Stimulated activated CD8-positive, alpha-beta memory T cell treated with anti-CD3 and anti-CD28 coated beads, Interleukin-4, amount 100 ng/mL, for 24 hours (primary cell): ENCODE measurements at regions not wholly inside any gene's neighbourhood (a gene's known extent, or its start where the extent isn't known, plus 50 kb on each side); places are given as distances from the start of the nearest gene placed in this dataset.
"Not testable (repeated sequence)": the region's sequence is repeated elsewhere in the genome, so short reads cannot be mapped to it uniquely, and the experiment has no call there.

Experiments
- DNase-seq: peaks from one replicate; pipeline ENCODE4 v3.0.0-alpha.2; 2020; ENCODE audit warnings: low read depth

DNA sequence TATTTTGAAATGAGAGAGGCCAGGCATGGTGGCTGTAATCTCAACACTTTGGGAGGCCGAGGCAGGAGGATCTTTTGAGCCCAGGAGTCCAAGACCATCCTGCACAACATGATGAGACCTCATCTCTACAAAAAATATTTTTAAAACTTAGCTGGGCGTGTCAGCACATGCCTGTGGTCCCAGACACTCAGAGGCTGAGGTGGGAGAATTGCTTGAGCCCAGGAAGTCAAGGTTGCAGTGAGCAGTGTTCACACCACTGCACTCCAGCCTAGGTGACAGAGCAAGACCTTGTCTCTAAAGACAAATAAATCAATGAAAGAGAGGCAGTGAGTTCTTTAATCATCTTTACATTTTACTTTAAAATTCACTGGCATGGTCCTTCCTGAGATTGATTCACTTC lies 124.5 kb downstream of the DUSP6 start:
- DNase-seq, result no peak

DNA sequence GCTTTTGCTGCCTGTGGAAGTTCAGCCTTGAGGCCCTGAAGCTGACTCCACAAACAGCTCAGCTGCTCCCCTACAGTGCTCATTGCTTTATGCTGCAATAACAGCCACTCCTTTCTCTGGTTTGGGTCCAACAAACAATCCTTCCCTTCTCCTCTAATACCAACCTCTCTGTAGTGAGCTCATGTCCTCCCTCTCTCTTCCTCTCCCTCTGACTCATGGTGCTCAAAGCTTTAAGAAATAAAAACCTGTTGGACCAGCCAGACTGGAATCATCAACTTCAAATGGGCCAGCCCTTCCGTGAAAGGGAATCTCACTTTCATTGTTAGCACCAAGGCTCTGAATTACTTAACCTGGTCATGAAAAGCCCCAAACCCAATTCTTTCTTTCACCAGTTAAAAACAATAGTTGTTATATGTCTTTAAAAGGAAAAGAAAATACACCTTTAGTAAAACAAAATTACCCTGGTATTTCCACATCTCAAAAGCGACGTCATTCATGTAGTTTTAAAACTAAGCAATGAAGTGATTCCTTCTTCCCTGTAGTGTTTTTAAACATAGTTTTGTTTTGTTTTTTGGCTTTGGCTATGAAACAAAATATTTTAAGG lies 126.4 kb downstream of the DUSP6 start:
- DNase-seq, result no peak

GRCh38 chr12:89225401-89225800 lies 126.9 kb downstream of the DUSP6 start:
- DNase-seq, result peak; percentile 56

GRCh38 chr12:89222580-89222979 lies 129.7 kb downstream of the DUSP6 start:
- DNase-seq, result not testable (repeated sequence)

DNA sequence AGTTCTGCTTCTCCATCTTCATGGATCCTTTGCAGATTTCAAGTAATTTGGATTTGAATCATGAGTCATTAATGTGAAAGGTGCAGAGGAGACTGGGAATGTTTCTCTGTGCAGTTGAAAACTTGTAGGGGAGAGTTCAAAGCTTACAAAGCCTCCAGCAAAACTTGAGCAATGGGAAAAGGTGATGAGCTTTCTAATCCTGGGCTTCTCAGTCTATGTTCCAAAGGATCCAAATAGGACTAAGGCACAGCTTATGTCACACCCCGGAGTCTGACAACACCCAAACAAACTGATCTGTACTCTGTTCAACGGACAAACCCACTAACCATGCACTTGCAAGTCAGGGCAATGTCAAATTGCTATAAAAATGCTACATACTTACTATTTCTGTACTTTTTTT lies 134.8 kb downstream of the DUSP6 start:
- no peak for DNase-seq

DNA sequence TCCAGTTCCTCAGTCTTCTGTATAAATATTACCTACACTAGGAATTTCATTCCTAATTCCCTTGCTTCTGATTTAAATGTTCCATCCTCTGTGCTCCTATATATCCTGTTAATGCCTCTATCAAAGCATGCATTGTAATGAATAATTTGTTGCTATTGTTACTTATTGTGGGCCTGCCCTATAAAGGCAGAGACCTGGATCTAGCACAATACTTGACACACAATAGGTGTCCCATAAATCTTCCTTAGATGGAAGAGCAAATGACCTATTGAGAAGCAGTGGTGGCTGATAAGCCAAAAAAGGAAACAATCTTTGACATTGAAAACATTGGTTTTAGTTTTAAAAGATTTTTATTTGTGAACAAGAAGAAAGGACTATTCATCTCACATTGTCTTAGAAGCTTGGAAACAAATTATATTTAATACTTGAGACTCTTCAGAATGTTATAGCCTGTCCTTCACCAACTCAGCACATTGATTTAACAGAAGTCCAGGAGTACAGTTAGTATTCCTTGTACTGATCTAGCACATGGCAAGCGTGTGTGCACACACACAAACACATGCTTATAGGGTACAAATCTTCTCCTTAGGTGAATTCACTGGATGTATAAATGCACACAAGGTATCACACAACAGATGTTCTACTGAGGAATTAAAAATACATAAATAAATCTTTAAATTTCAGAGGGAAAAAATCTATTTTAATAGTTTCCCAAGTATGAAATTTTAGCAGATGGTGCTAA lies 135.9 kb downstream of the DUSP6 start:
- DNase-seq, result no peak

DNA sequence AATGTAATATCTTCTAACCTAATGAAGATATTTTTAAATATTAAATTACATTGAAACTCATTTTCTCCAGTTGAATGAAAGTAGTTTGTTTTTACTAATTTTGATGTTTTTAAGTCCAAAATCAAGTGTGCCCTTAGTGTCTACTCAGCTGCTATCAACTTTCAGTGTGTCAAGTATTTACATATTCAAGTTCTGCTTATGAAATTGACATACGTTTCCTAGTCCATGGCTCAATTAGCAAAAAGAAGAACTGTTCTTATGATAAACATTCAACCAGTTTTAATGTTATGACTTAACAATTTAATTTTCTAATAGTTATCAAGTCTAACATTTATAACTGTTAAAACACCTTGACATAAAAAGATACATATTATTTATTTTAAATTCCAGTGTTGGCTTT lies 137.1 kb downstream of the DUSP6 start:
- no peak for DNase-seq

GRCh38 chr12:89213747-89214146 lies 138.6 kb downstream of the DUSP6 start:
- no peak for DNase-seq

DNA sequence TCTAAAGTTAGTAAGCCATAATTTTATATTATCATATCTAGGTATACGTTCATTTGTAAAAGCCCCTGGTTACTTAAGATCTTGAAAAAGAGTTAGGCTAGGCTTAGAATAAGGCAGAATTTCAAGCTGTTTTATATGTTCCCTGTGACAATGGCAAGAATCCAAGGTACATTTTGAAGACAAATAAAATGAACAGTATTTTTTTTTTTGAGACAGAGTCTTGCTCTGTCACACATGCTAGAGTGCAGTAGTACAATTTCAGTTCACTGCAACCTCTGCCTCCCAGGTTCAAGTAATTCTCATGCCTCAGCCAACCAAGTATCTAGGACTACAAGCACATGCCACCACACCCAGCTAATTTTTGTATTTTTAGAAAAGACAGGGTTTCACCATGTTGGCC lies 139.2 kb downstream of the DUSP6 start:
- no peak for DNase-seq

DNA sequence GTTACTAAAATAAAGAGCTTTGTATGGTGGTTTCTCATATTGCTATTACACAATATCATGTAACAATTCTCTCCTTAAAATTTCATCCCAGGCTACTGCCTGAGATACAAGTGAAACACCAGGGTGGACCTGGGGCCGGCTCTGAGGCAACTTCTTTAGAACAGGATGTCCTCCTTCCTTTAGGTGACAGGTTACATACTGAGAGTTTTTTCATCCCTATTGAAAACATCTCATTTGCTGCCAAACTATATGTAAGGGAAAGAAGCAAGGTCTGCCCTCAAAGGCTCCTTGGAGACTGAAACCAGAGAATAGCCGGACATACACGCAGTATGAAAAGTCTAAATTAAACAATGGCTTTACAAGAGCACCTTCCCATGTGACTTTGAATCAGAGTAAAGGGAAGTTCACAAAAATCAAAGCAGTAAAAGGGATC lies 139.9 kb downstream of the DUSP6 start:
- no peak for DNase-seq

DNA sequence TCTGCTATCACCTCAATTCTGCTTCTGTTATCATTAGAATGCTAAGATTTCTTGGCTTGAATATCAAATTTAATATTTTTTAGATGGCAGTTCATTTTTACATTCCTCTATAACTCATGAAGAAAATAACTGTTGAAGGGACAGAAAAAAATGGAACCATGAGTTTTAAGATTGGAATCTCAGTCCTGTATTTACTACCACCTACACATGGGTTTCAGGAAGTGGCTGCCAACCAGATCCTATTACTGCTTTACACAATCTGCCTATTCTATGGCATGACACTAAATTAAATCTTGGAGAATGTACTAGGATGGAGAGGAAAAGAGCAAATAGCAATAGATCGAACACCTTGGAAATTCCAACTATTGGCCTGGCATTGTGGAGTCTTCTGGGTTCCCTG lies 140.8 kb downstream of the DUSP6 start:
- no peak for DNase-seq

GRCh38 chr12:89210277-89210676 lies 142.0 kb downstream of the DUSP6 start:
- no peak for DNase-seq

- DNase-seq, result no peak
Observed at GRCh38 chr12:89208661-89209096, 143.6 kb downstream of the DUSP6 start.

DNA sequence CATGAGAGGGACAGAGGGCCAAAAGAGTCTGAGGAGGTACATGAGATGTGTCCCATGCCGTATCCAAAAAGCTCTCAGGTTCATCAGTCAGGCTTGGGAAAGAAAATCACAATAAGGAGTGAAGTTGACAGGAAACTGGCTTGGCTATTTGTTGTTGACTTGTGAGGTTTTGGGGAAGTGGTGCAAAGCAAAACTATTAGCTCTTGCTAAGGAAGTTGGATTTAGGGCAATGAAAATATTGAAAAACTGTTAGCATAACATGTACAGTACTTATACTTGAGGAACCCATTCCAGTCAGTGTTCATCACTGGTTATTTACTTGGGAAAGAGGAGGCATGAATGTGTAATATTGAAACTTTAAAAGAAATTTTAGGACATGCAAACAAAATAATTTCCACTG lies 145.9 kb downstream of the DUSP6 start:
- no peak for DNase-seq

GRCh38 chr12:89205517-89205916 lies 146.8 kb downstream of the DUSP6 start:
- DNase-seq, result no peak

- DNase-seq, result no peak
Observed at GRCh38 chr12:89203144-89203543, 149.2 kb downstream of the DUSP6 start.

DNA sequence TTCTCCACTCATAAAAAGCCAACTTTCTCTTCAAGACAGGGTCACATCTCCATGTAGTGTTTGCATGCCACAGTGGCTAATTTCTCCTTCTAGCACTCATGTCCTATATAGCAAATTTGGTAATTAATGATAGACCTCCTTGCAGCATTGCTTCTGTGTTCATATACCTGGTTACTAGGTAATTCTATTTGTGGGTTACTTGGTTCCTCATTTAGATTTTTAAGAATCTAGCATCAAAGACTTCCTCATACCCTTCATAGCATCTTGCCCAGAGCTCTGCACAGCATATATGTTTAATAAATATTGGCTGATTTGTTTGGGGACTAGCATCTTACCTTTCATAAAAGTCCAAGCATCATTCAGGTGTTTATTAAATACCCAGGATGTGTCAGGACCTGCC lies 152.1 kb downstream of the DUSP6 start:
- no peak for DNase-seq

GRCh38 chr12:89195470-89195869 lies 156.8 kb downstream of the DUSP6 start:
- DNase-seq, result no peak

GRCh38 chr12:89194683-89195082 lies 157.6 kb downstream of the DUSP6 start:
- DNase-seq, result no peak

DNA sequence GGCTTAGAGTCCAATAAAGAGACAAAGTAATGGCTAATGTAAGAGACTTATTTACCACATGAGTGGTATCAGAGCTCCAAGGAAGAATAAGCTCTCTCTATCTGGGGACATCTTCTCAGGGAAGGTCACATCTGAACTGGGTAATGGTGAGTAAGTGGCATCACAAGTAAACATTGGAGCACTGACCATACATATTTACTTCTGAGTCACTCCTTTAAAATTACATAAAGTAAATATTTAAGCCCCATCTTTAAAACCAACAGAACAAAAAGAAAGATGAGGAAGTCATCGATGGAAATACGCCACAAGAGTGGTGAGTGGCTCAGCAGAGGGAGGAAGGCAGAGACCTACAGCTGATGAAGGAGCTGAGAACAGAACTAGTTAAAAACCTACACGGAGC lies 159.9 kb downstream of the DUSP6 start:
- no peak for DNase-seq

DNA sequence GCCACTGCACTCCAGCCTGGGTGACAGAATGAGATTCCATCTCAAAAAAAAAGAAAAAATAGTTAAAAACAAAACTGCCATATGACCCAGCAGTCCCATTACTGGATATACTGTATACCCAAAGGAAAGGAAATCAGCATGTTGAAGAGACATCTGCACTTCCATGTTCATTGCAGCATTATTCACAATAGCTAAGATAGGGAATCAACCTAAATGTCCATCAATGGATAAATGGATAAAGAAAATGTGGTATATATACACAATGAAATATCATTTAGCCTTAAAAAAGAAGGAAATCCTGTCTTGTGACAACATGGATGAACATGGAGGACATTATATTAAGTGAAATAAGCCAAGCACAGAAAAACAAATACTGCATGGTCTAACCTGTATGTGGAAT lies 160.7 kb downstream of the DUSP6 start:
- not testable (repeated sequence) for DNase-seq

DNA sequence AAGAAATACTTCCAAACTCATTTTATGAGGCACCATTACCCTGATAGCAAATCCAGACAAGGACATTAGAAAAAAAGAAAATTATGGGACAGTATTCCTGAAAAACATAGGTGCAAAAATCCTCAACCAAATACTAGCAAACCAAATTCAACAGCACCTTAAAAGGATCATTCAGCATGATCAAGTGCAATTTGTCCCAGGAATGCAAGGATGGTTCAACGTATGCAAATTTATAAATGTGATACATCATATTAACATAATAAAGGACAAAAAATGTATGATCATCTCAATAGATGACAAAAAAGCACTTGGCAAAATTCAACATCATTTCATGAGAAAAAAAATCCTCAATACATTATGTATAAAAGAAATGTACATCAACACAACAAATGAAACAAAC lies 162.9 kb downstream of the DUSP6 start:
- no peak for DNase-seq

- DNase-seq, result no peak
Observed at GRCh38 chr12:89187507-89187906, 164.8 kb downstream of the DUSP6 start.

GRCh38 chr12:89185889-89186288 lies 166.4 kb downstream of the DUSP6 start:
- no peak for DNase-seq
